NCI-H69 (cell line): ENCODE measurements at regions not wholly inside any gene's neighbourhood (a gene's known extent, or its start where the extent isn't known, plus 50 kb on each side); places are given as distances from the start of the nearest gene placed in this dataset.
A peak's percentile ranks its signal among the peaks of the same experiment; 100 is the strongest.
"Not testable (repeated sequence)": the region's sequence is repeated elsewhere in the genome, so short reads cannot be mapped to it uniquely, and the experiment has no call there.

ENCODE experiments used
- DNase-seq: peaks from one replicate; lab custom pipeline; 2025; lab: John Stamatoyannopoulos, UW

DNA sequence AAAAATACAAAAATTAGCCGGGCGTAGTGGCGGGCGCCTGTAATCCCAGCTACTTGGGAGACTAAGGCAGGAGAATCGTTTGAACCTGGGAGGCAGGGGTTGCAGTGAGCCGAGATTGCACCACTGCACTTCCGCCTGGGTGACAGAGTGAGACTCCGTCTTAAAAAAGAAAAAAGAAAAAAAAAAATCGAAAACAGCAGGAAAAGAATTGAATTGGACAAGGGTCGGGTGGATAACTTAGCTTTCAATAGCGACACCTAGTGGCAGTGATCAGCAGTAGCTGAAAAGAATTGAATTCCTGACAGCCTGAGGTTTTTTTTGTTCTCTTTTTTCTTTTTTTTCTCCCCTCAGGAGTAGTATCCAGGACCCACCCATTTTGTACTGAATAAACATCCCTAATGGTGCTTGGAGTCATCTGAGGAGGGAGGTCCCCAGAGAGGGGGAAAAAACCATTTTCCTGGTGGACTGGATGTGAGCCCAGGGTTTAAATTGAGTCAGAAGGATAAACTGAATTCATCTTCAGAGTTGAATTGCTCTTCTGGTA, 55.1 kb downstream of the CYCS start:
- DNase-seq, result peak; percentile 85

- DNase-seq, result no peak
Observed at GRCh38 chr7:25068502-25069213, 56.4 kb downstream of the CYCS start.

- DNase-seq, result no peak
Observed at GRCh38 chr7:25067726-25068501, 57.1 kb downstream of the CYCS start.

DNA sequence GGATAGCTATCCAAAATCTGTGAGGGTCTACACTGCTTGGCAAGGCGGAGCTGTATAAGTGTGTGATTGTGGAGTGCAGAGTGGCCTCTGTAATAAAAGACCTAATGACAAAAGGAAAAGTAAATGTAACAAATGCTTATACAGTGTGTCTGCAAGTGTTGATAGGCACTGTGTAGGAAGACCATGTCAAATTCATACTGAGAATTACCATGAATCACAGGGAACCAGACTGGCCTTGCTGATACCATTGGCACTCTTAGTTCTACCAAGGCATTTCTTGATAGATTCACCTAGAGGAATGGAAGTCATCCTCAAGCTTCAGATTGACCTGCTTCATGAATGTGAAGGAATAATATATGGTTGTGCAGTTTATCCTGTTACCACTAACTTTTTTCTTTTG, 58.8 kb downstream of the CYCS start:
- no peak for DNase-seq

- no peak for DNase-seq
Observed at GRCh38 chr7:25062380-25062779, 62.7 kb downstream of the CYCS start.

DNA sequence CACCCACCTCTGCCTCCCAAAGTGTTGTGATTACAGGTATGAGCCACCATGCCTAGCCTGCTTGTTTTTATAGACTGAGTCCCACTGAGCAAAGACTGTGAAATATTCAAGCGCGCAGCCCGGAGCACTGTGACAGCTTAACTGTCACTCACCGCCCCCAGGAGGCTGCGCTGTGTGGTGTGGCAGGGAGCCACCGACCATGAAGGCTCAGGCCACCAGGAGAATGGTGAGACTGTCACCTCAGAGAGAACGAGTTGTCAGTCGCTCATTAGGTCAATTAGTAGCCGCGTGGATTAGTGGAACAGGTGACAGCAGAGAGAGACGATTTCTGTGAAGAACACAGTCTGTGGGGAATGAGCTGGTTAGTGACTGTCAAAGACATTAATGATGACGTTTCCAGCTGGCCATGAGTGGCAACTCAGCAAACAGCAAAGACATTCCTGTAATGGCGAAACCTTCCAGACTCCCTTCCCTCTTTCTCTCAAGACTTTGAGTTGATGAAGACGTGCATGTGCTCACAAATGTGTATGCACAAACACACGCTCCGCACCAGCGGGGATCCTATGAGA, 64.5 kb downstream of the CYCS start:
- DNase-seq, result no peak

DNA sequence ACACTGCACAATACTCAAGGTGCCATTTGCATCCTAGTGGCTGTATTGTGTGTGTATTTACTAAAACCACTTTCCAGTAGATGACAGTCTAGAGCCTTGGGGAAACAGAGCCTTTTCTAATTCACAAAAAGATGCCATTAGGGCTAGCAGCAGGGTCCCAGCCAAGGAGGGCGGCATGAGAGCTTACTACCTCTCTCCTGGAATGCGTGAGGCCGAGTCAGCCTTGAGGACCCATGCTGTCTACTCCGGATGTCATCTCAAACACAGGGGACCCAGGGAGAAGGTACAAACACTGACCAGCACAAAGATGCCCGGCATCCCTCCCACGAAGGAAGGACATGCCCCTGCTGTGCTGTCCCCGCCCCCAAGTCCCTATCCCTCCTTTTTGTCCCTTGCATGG, 65.5 kb downstream of the CYCS start:
- DNase-seq, result no peak

GRCh38 chr7:25056368-25056767, 68.7 kb downstream of the CYCS start:
- DNase-seq, result no peak

GRCh38 chr7:25055520-25056220, 69.4 kb downstream of the CYCS start:
- no peak for DNase-seq

- DNase-seq, result no peak
Observed at GRCh38 chr7:25054819-25055519, 70.1 kb downstream of the CYCS start.

DNA sequence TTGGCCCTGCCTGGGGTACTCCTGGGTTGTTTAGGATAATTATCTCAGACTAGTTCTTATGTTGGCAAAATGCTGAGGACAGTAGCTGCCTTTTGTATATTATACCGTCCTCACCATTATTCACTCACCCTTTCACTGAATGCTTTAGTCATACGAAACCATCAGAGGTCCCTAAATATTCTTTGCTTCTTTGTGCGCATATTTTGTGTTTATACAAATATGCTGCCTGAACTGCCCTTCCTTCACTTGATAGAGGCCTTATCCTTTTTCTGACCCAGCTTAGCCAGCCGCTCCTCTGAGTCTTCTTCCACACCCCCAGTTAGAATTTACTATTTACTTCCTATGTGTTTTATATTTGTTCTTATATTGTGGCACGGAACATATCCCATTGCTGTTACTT, 70.2 kb upstream of the OSBPL3 start:
- no peak for DNase-seq

DNA sequence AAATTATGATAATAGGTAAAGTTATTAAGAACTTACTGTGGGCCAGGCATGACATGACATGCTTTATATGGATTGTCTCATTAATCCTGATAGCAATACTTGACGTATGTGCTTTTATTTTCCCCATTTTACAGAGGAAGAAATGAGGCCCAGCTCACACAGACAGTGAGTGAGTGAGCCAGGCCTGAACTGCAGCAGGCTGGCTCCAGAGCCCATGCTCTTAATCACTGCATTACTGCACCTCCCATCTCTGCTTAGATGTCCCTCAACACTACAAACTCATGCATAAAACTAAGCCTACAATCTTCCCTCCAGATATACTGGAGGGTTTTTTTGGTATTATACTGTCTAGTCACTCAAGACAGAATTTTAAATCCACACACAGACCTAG, 68.5 kb upstream of the OSBPL3 start:
- no peak for DNase-seq

DNA sequence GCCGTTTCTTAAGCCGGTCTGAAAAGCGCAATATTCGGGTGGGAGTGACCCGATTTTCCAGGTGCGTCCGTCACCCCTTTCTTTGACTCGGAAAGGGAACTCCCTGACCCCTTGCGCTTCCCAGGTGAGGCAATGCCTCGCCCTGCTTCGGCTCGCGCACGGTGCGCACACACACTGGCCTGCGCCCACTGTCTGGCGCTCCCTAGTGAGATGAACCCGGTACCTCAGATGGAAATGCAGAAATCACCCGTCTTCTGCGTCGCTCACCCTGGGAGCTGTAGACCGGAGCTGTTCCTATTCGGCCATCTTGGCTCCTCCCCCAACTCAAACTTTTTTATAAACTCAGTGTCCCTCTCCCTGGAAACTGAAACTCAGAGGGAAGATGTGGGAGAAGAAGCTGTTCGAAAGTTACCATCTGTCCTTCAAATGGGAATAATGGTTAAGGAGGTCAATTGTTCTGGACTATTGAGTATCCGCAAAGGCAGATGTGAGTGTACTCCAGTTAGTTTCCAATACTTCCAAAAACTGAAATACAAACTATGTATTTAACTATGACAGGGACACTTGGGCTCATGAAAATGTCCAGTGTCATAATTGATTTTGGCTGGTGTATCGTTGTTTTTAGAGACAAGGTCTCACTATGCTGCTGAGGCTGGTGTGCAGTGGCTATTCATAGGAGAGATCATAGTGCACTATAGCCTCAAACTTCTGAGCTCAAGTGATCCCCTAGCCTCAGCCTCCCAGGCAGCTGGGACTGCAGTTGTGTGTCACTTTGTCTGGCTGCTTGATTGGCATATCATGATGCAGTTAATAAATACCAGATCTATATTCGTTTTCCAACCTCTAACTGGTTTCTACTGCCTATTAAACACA, 67.8 kb upstream of the OSBPL3 start:
- DNase-seq, result not testable (repeated sequence)

- no peak for DNase-seq
Observed at GRCh38 chr7:25037325-25037724, 57.3 kb upstream of the OSBPL3 start.

GRCh38 chr7:25035274-25035673, 55.3 kb upstream of the OSBPL3 start:
- no peak for DNase-seq

DNA sequence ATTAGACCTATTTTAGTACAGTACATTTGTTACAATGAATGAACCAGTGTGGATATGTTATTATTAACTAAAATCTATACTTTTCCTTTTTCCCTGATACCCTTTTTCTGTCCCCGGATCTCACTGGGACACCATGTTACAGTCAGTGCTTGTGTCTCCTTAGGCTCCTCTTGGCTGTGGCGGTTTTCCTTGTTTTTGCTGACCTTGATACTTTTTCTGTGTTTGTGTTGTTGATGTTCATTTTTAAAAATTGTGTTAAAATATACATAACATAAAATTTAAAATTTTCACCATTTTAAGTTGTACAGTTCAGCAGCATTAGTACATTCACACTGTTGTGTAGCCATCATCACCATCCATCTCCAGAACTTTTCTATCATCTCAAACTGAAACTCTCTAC, 54.2 kb upstream of the OSBPL3 start:
- no peak for DNase-seq

- DNase-seq, result no peak
Observed at GRCh38 chr7:25032774-25033743, 53.1 kb upstream of the OSBPL3 start.

DNA sequence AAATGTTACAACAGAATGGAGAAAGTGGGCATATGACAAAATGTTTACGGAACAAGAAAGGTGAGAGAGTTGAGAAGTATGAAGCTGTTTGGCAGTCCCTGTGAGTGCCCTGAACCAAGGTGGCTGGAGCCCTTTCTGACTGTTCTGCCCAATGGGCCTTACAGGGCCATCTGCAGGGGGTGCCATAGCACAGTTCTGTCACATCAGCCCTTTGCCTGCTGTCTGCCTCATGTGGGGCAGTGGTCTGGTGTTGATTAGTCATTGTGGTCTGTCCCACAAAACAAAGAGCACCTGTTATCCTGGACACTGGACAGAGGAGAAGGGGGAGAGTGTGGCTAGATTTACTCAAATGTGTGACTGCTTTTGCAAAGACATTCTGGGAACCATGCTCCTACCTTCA, 51.5 kb upstream of the OSBPL3 start:
- DNase-seq, result no peak

- DNase-seq, result no peak
Observed at GRCh38 chr7:25031007-25031406, 51.0 kb upstream of the OSBPL3 start.
